Dedifferentiated amniotic fluid mesenchymal stem cell (primary cell): ENCODE measurements at regions not wholly inside any gene's neighbourhood (a gene's known extent, or its start where the extent isn't known, plus 50 kb on each side); places are given as distances from the start of the nearest gene placed in this dataset.

Source experiments
- DNase-seq: peaks from one replicate; pipeline ENCODE4 v3.0.0-alpha.2; 2016; ENCODE audit errors: extremely low spot score

DNA sequence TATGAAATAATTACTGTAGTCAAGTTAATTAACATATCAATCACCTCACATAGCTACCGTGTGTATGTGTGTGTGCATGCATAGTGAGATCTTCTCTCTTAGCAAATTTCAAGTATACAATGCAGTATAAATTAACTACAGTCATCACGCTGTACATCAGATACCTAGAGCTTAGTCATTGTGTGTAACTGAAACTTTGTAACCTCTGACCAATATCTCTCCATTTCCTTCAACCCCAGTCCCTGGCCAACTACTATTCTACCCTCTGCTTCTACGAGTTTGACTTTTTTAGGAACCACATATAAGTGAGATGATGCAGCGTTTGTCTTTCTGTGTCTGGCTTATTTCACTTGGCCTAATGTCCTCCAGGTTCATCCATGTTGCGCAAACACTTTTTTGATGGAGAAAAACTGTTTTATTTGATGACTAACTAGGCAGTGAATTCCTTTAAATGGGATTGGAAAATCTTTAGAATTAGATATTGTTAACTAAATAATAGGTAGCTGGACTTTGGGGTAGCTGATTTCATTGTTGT lies 459.5 kb downstream of the DHX35 start:
- no peak for DNase-seq

DNA sequence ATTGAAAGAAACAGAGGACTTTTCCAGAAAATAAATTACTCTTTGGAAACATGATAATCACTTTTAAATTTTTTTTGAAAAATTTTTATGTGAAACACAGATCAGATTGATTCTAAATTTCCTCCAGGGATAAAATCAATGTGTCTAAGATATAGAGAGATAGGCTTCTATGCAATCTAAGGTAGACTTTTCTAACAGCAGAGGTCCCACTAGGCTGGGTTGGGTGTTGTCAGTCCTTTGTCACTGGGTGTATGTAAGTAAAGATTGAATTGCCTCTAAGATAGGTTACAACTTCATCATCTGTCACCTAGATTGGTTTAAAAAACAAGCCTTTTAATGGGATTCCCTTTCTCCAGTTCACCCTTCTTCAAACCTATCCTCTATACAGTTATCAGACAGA lies 449.9 kb downstream of the DHX35 start:
- no peak for DNase-seq

DNA sequence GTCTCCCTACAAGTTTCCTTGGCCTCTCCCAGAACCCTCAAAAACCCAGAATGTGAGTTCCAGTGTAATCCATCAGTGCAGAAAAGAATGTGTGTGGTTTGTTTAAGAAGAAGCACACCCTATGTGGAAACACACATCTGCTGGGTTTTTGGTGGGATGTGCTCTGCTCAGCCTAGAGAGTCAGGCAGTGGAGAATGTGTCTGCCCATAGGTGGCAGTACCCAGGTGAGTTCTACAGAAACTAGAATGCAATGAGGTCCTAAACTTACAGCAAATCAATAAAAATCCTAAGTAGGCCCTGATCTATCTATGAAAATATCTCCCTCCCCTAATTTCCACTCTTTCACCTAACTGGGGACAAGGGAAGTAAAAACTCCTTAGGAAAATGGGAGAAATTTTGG lies 437.3 kb downstream of the DHX35 start:
- no peak for DNase-seq

DNA sequence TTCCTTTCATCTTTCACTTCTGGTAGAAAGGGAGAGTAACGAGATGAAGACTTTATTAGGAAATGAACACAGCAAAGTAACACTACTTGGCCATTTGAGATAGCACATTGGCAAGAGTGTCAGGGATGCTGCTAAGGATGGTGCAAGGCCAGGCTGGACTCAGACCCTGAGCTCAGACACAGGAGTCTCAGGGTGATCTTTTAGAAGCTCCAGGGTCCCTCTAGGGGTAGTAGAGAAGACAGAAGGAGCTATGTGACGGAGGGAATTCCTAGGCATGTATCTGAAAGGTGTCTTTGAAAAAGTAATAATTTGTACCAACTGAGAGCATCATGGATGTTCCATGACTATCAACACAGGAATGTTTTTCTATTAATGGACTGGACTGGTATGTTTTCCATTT lies 436.5 kb downstream of the DHX35 start:
- no peak for DNase-seq

DNA sequence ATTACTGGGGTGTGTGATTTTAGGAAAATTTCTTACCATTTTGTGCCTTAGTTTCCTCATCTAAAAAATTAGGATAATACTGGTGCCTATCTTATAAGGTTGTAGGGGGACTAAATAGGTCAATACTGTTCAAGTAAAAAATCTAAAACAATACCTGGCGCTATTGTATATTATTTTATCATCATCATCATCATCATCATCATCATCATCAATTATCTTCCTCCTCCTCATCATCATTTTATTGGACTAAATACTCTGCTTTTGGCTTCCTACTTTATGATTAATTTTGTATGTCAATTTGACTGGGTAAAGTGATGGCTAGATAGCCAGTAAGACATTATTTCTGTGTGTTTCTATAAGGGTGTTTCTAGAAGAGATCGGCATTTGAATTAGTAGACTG lies 435.5 kb downstream of the DHX35 start:
- DNase-seq: no peak

GRCh38 chr20:39395478-39396291 lies 433.5 kb downstream of the DHX35 start:
- DNase-seq: no peak

- no peak for DNase-seq
These were observed 432.3 kb downstream of the DHX35 start for GRCh38 chr20:39394461-39394860.

DNA sequence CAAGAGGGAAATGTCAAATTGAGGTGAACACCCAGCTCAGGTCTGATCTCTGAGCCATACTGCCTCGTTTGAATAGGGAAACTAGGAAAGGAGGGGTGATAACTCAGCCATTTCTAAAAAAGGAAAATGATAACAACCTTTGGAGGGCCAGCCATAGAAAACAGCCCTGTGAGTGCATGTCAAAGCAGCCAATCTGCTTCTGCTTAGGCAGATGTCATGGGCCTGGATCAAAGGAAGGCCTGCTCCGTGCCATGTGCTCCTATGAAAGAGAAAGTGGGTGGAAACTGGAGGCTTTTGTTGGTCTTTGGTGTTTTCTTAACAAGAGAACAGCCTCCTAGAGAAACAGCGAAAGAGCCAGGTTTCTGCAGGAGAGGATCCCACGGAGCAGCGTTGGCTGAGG lies 428.0 kb downstream of the DHX35 start:
- no peak for DNase-seq

GRCh38 chr20:39381595-39381994 lies 419.5 kb downstream of the DHX35 start:
- DNase-seq: no peak

DNA sequence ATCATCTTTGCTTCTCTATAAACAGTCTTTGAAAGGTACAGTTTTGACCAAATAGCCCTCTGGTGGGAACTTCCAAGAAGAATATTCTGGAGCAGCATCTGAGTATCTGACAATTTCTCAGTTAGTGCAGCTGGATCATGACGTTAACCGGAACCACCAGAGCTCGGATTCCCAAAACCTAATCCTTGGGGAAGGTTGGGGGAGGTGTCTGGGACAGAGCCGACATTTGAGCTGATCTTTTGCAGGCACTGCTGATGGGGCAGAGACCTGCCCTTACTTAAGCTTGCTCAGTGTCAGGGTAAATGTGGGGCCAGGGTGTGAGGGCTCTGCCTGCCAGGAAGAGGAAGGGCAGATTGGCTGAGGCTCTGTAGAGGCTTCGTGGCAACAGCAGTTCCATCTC lies 416.6 kb downstream of the DHX35 start:
- no peak for DNase-seq

GRCh38 chr20:39376788-39377187 lies 414.6 kb downstream of the DHX35 start:
- no peak for DNase-seq

GRCh38 chr20:39364320-39364719 lies 402.2 kb downstream of the DHX35 start:
- no peak for DNase-seq

GRCh38 chr20:39359981-39360620 lies 398.0 kb downstream of the DHX35 start:
- DNase-seq: no peak

- DNase-seq: no peak
These were observed 395.9 kb downstream of the DHX35 start for GRCh38 chr20:39358052-39358451.

- no peak for DNase-seq
These were observed 394.8 kb downstream of the DHX35 start for GRCh38 chr20:39356908-39357307.

DNA sequence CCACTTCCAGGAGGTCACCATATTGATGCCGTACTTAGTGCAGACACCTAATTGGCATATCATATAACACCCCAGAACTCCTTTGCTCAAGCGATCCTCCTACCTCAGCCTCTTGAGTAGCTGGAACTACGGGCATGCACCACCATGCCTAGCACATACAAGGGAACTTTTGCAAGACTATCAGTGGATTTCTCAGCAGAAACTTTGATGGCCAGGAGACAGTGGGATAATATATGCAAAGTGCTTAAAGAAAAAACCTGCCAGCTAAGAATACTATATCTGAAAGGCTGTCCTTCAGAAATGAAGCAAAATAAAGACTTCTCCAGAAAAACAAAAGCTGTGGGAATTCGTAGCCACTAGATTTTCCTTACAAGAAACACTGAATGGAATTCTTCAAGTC lies 387.1 kb downstream of the DHX35 start:
- no peak for DNase-seq

DNA sequence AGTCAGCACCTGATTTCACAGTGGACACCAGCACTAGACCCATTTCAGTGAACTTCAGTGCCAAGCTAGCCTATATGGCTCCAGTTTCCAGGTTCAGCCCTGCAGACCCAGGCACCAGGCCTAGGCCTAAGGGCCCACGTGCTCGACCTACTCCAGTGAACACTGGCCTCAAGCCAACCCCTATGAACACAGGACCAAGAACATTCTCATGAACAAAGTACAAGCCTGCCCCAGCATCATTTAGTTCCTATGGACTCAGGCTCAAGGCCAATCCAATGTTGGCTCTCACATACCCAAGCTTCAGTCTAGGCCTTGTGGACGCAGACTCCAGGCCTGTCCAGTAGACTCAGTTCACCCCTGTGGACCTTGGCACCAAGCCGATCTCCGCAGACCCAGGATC lies 385.5 kb downstream of the DHX35 start:
- DNase-seq: no peak

DNA sequence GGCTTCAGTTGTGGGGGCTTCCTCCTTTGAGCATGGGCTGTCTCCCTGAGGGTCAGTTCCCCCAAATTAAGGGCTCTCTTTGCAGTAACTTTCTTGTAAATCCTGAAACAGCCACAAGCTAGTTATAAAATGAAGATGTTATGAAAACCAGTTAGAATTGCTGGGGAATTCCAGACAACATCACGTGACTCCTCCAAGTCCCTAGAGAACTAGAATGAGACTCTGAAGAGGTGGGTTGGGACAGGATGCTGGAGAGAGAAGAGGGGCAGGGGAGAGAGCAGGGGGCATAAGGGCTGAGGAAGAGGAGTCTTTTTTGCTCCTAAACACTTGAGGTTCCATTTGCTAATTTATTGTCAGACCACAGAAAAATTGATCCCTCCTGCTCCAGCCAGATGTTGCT lies 380.3 kb downstream of the DHX35 start:
- DNase-seq: no peak

GRCh38 chr20:39338469-39339376 lies 376.6 kb downstream of the DHX35 start:
- no peak for DNase-seq

GRCh38 chr20:39333211-39333610 lies 371.1 kb downstream of the DHX35 start:
- DNase-seq: no peak

DNA sequence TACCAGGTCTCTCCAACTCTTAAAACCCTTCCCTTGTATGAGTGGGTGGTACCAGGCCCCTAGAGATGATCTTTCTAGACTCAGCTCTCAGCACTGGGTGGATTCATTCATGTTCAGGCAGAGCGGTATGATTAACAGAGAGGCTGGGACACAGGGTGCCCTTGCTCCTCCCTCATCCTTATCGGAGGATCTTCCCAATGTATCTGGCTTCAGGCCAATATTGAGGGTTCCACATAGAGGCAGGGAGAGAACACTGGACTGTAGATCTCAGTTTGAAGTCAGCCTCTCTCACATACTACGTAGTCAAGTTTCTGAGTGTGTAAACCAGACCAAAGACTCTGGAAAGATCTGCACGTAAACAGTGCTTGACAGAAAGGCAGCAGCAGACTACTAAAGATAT lies 366.2 kb downstream of the DHX35 start:
- no peak for DNase-seq

GRCh38 chr20:39326050-39326449 lies 363.9 kb downstream of the DHX35 start:
- DNase-seq: no peak
